ENCODE measurements at regions not wholly inside any gene's neighbourhood (a gene's known extent, or its start where the extent isn't known, plus 50 kb on each side); places are given as distances from the start of the nearest gene placed in this dataset.

DNA sequence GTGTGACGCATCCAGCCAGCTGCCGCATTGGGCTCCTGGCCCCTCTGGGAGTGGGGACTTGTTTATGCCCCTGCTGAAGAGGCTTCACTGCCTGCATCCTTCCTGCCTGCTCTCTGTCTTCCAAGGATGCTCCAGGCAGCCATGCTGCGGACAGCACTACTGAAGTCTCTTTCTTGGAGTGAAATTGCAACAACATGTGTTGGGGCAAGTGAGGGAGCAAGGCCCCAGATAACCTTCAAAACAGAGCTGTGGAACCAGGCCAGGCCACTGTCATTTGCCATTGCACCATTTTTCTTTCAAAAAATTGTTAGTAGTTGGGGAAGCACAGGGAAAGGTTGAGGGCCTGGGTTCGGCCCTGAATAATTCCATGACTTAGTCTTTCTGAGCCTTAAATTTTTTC lies 169.6 kb upstream of the ADRA1B start:
- TF ChIP-seq EZH2 (IDR thresholded peaks at IDR 0.05; ENCODE audit: insufficient read depth, poor library complexity, severe bottlenecking) (no peak), EZH2phosphoT487 (IDR thresholded peaks at IDR 0.05; ENCODE audit: insufficient read depth, low read depth) (no peak)

All from GM23248 (cell line).